HG03135 (cell line): ENCODE measurements at regions not wholly inside any gene's neighbourhood (a gene's known extent, or its start where the extent isn't known, plus 50 kb on each side); places are given as distances from the start of the nearest gene placed in this dataset.
"Not testable (repeated sequence)": the region's sequence is repeated elsewhere in the genome, so short reads cannot be mapped to it uniquely, and the experiment has no call there.

ENCODE experiments used
- ATAC-seq: cut with Tn5 transposase; IDR thresholded peaks from one replicate; pipeline ENCODE4 v1.9.1; 2021; ENCODE audit warnings: mild to moderate bottlenecking, moderate library complexity; ENCODE audit not compliant: unreplicated experiment

GRCh38 chr3:99322551-99322950 lies 315.8 kb upstream of the COL8A1 start:
- no peak for ATAC-seq

DNA sequence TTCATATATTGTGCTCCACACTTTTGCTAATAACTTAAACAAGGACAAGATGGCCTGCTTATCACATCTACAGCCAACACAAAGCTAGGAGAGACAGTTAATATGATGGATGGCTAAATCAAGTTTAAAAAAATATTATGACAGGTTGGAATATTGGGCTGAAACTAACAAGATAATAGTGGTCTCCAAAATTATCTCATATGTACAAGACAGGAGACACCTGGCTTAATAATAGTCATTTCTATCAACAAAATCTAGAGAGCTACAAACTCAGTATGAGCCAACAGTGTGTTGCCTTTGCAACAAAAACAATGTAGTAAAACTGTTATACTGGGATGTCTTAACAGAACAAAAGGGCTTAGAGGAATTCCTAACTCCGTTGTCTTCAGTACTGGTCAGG lies 317.1 kb upstream of the COL8A1 start:
- no peak for ATAC-seq

- no peak for ATAC-seq
These were observed 318.4 kb upstream of the COL8A1 start for GRCh38 chr3:99319961-99320360.

GRCh38 chr3:99319450-99319849 lies 318.9 kb upstream of the COL8A1 start:
- ATAC-seq: no peak

DNA sequence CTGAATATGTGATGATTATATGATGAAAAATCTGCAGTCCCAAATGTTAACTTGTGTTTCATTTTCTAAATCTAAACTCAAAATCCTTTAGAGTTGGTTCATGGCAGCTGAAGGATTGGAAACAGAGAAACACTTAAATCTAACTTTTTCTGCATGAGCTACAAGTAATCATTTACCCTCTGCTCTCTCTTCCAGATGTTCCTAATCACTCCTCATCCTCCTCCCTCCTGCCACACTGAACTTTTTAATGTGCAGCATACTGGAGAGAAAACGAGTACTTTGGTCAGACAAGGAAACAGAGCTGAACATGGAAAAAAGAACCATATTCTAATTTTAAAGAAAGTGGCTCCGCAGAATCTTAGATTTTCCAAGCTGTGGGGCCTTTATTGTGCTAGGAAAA lies 321.2 kb upstream of the COL8A1 start:
- no peak for ATAC-seq

- no peak for ATAC-seq
These were observed 322.5 kb upstream of the COL8A1 start for GRCh38 chr3:99315896-99316295.

- no peak for ATAC-seq
These were observed 324.9 kb upstream of the COL8A1 start for GRCh38 chr3:99313485-99313884.

DNA sequence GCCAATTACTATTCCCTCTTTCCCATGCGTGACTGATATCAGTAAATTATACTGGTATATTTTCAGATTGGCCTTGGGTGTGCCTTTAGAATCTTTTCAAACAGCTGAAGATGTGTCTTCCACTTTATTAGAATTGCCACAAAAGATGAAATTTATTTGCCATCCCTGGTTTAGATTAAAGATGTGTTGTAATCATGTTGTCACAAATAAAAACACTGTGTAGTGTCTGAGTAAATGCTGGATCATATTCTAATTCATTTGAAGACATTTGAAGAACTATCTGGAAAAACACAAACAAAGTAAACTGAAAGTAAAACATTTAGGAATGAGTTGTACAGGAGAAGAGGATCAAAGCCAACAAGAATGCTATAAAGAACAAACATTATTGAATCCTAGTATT lies 339.7 kb upstream of the COL8A1 start:
- ATAC-seq: no peak

- ATAC-seq: no peak
These were observed 342.6 kb upstream of the COL8A1 start for GRCh38 chr3:99295836-99296235.

- ATAC-seq: not testable (repeated sequence)
These were observed 344.3 kb upstream of the COL8A1 start for GRCh38 chr3:99294092-99294491.

- no peak for ATAC-seq
These were observed 350.5 kb upstream of the COL8A1 start for GRCh38 chr3:99287876-99288275.

GRCh38 chr3:99286266-99286845 lies 352.0 kb upstream of the COL8A1 start:
- ATAC-seq: no peak

DNA sequence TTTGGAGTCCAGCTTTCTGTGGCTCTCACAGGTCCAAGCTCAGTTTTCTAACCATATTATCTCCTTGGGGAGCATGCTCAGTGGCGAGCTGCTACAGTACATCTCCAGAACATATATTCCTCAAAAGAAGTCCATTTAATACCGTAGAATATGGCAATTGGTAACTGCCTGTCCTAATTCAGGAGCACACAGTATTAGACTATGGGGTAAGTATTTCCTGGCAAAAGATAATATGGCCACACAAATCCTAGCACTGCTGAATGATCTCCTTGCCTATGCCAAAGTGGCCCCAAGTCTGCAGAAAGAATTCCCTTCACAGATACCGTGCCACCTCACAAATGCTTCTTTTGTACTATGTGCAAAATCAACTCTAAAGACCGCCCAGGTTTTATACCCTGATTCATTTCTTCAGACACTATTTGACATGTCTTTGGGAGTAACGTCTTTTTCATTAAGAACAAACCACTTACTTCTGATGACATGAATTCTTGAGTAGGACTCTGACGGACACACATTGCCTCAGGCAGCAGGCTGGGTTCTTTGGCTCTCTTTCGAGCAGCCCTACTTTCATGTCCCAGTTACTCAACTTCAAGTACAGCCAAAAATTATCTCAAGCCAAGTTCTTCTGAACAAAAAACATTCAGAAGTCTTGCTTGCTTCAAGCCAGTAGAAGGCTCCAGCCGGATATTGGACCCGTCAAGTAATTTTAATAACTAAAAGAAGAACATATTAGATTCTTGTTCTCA lies 368.3 kb upstream of the DCBLD2 start:
- no peak for ATAC-seq

DNA sequence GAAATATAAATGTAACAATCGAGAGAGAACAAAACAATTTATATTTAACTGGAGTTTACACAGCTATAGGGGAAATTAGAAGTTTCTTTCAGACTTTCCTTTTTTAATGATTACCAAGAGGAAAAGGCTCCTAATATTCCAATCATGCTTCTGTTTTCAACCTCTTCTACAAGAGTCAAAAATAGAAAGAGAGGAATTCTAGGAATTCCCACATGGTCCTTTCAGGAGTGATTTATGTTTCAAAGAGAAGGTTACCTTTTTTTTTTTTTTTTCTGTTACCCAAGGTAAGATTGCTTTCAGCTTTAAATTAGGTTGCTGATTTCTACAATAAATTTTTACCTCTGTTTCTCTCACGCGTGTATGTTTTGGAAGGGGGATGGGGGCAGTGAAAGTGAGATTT lies 355.3 kb upstream of the DCBLD2 start:
- ATAC-seq: no peak

DNA sequence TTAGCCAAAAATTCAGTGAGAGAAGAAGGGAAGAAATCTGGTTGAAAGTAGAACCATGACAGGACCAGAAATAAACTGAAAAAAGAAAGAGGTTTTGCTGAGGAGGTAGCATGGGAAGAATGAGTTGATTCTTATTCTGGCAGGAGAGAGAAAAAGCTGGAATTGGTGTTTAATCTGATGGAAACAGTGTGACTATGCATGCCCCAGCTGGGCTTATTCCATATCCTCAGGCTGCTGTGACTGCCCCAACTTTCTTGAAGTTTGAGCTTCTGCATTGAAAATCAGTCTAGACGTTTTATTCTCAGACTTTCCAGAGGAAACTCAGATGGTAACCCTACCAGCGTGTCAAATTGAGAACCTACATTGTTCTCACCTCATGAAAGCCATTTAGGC lies 352.5 kb upstream of the DCBLD2 start:
- ATAC-seq: no peak

GRCh38 chr3:99250821-99251355 lies 349.4 kb upstream of the DCBLD2 start:
- ATAC-seq: no peak

DNA sequence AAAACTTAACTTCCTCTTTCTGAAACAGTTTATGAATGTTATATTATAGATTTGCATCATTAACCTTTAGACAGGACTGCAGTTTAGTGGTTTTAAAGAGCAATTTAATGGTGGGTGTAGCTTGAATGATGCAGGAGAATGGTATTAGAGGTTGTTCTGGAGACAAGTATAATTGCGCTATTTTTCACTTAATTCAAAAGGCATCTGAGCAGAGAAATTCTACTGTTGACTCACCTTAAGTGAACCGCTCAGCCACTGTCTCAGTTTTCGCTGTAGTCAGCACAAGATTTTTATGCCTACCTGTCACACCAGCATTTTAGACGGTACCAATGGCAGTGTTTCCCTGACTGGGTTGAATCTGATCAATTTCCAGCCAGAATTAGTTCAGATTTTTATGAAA lies 348.8 kb upstream of the DCBLD2 start:
- ATAC-seq: no peak

- ATAC-seq: no peak
These were observed 348.1 kb upstream of the DCBLD2 start for GRCh38 chr3:99249627-99250026.

GRCh38 chr3:99248913-99249312 lies 347.4 kb upstream of the DCBLD2 start:
- ATAC-seq: no peak

GRCh38 chr3:99248130-99248529 lies 346.6 kb upstream of the DCBLD2 start:
- no peak for ATAC-seq

DNA sequence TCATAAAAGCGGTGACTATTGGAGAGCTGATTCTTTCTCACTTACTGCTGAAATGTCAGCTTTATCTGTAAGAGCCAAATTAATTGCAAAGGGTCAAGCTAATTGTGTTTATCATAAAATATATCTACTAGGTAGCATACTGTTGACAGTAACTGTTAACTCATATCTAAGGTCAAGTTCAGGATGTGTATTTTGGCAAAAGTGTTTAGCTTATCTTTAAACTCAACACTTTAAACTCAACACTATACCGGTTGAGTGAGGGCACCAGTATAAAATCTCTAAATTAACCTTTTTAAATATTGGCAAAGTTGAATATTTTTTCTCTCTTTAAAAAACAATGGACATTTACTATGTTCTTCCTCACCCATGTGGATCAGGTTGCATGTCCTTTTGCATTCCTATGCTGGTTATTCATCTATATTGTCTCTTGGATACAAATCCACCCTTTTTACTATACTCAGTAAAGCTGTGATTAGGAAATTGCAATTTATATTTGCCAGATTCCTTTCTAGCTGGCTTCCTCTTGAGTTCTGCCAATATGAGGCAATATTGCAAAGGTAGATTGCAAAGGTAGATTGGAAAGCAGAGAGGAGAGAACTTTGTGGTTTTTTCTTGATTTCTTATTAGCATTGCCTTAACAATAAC lies 344.6 kb upstream of the DCBLD2 start:
- no peak for ATAC-seq

GRCh38 chr3:99242271-99242670 lies 340.8 kb upstream of the DCBLD2 start:
- no peak for ATAC-seq
